Upper lobe of left lung (tissue), 6 donors: ENCODE measurements at regions not wholly inside any gene's neighbourhood (a gene's known extent, or its start where the extent isn't known, plus 50 kb on each side); places are given as distances from the start of the nearest gene placed in this dataset.
A peak's percentile ranks its signal among the peaks of the same experiment; 100 is the strongest.

Source experiments
- ATAC-seq, 2 donors: fragments of 200-7000 bp; cut with Tn5 transposase; one replicate each; pipeline ENCODE4 v1.9.1; 2022; ENCODE audit warnings: mild to moderate bottlenecking in 2 of 2, moderate library complexity in 2 of 2; ENCODE audit not compliant: low FRiP score in 2 of 2
- DNase-seq, 2 donors: peaks; one replicate each; pipeline ENCODE4 v3.0.0-alpha.2; 2019 to 2020
- H3K27ac ChIP-seq, 4 donors: fragments of 200-600 bp; sonication (generic); one replicate each; pipeline ENCODE4 v1.5.1; 2016 to 2019
- H3K27me3 ChIP-seq, 4 donors: fragments of 200-600 bp; sonication (generic); one replicate each; pipeline ENCODE4 v1.5.1; 2017 to 2019
- H3K36me3 ChIP-seq, 4 donors: fragments of 200-600 bp; sonication (generic); one replicate each; pipeline ENCODE4 v1.5.1; 2016 to 2019
- H3K4me1 ChIP-seq, 4 donors: fragments of 200-600 bp; sonication (generic); one replicate each; pipeline ENCODE4 v1.5.1; 2018 to 2019
- H3K4me3 ChIP-seq, 4 donors: fragments of 200-600 bp; sonication (generic); one replicate each; pipeline ENCODE4 v1.5.1; 2017 to 2019; ENCODE audit warnings: mild to moderate bottlenecking in 2 of 4, moderate library complexity in 1 of 4
- H3K9me3 ChIP-seq, 4 donors: fragments of 200-600 bp; sonication (generic); one replicate each; pipeline ENCODE4 v1.5.1; 2018 to 2019
- EP300 ChIP-seq, 4 donors: sonication (generic); formaldehyde crosslinking; IDR thresholded peaks; one replicate each; pipeline ENCODE4 v1.5.1; 2017; ENCODE audit warnings: antibody characterized with exemption in 4 of 4, control low read depth in 2 of 4
- POLR2A ChIP-seq, 4 donors: fragments of 450-650 bp; IDR thresholded peaks; one replicate each; pipeline ENCODE4 v1.5.1; 2016 to 2017; ENCODE audit warnings: antibody characterized with exemption in 4 of 4, mild to moderate bottlenecking in 2 of 4
- POLR2AphosphoS5 ChIP-seq, 2 donors: sonication (generic); formaldehyde crosslinking; IDR thresholded peaks; one replicate each; pipeline ENCODE4 v1.5.1; 2017; ENCODE audit warnings: antibody characterized with exemption in 2 of 2
- WGBS, 2 donors: methylation state at CpG; one replicate each; pipeline ENCODE4 v1.1.5; 2017 to 2018; 5-methylcytosine and 5-hydroxymethylcytosine counted together
- TF ChIP-seq, protein P1 (sequence below), 6 experiments: fragments of 450-650 bp in 4 of 6; fragments of 200-600 bp in 2 of 6; sonication (generic) in 2 of 6; IDR thresholded peaks; one replicate each; pipeline ENCODE4 v1.5.1; 2016 to 2019; ENCODE audit warnings: antibody characterized with exemption in 6 of 6
- donor health status: DM: no; HTN: no; CAD: no; lungs with moderate emphysema.
- donor health status: DM: no; HTN: yes; CAD: no; lungs with severe emphysema.

- ATAC-seq = peak; percentile 82 to 85
Measured at GRCh38 chr7:112898432-112899290, 108.5 kb upstream of the TMEM168 start.

GRCh38 chr7:112897839-112898431 lies 107.7 kb upstream of the TMEM168 start:
- Histone ChIP-seq H3K27ac (no peak overlapping the region), H3K4me1 (no peaks in the 10 kb centered on the region), H3K27me3 (no peaks in the 10 kb centered on the region), H3K9me3 (no peaks in the 10 kb centered on the region), H3K4me3 (no peak overlapping the region), H3K36me3 (peaks cover 0 to 23% (median 0%) of the 10 kb centered on the region in 4 donors)
- 94 to 97% methylated on average over 2 of the region's 2 CpGs for WGBS, 2 donors
- ATAC-seq (peak in 1 of 2 donors; percentile 34), DNase-seq (no peak)
- TF ChIP-seq POLR2A (IDR thresholded peaks at IDR 0.05) (no peak), EP300 (IDR thresholded peaks at IDR 0.05) (no peak), POLR2AphosphoS5 (IDR thresholded peaks at IDR 0.05) (no peak)
- TF ChIP-seq, protein P1, sequence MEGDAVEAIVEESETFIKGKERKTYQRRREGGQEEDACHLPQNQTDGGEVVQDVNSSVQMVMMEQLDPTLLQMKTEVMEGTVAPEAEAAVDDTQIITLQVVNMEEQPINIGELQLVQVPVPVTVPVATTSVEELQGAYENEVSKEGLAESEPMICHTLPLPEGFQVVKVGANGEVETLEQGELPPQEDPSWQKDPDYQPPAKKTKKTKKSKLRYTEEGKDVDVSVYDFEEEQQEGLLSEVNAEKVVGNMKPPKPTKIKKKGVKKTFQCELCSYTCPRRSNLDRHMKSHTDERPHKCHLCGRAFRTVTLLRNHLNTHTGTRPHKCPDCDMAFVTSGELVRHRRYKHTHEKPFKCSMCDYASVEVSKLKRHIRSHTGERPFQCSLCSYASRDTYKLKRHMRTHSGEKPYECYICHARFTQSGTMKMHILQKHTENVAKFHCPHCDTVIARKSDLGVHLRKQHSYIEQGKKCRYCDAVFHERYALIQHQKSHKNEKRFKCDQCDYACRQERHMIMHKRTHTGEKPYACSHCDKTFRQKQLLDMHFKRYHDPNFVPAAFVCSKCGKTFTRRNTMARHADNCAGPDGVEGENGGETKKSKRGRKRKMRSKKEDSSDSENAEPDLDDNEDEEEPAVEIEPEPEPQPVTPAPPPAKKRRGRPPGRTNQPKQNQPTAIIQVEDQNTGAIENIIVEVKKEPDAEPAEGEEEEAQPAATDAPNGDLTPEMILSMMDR (IDR thresholded peaks at IDR 0.05) = no peak

More at GRCh38 chr7:112898432-112899290, 108.5 kb upstream of the TMEM168 start:
- no peaks in the 10 kb centered on the region for H3K27me3 ChIP-seq
- no peak overlapping the region for H3K4me3 ChIP-seq
- DNase-seq = no peak
- H3K4me1 ChIP-seq = no peaks in the 10 kb centered on the region
- TF ChIP-seq EP300 (IDR thresholded peaks at IDR 0.05) = no peak
- TF ChIP-seq, protein P1 (IDR thresholded peaks at IDR 0.05) = peak; percentile 31 to 76 (median 57)
- H3K9me3 ChIP-seq = no peaks in the 10 kb centered on the region
- no peak overlapping the region for H3K27ac ChIP-seq
- peaks cover 0 to 15% (median 0%) of the 10 kb centered on the region in 4 donors for H3K36me3 ChIP-seq

DNA sequence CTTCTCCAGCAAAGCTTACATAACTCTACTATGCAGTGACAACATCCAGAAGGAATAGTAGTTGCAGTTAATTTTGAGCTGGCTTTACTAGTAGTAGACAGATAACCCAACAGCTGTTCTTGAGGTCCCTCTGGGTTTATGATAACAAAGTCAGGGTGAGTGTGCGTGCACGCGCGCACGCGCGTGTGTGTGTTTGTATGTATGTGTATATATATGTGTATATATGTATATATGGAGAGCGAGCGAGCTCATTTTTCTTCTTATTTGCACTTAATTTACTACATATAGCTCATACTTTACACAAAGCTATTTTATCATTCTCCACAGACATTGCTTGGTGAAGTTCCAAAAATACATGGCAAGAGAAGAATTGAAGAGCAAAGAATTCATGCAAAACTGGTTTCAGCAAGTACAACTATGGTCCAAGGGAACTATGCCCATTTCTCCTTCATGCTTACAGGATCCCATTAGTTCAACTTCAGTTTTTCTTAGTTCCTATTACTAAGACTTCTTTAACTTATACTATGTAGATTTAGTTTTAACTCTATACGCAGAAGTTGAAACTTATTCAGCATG lies 105.9 kb upstream of the TMEM168 start:
- WGBS, 2 donors = 92 to 93% methylated on average over 10 of the region's 10 CpGs

GRCh38 chr7:112892263-112892662 lies 102.1 kb upstream of the TMEM168 start:
- no peaks in the 10 kb centered on the region for H3K4me1 ChIP-seq
- ATAC-seq = no peak
- no peaks in the 10 kb centered on the region for H3K9me3 ChIP-seq
- TF ChIP-seq, protein P1 (IDR thresholded peaks at IDR 0.05) = no peak
- TF ChIP-seq POLR2AphosphoS5 (IDR thresholded peaks at IDR 0.05) = no peak
- TF ChIP-seq POLR2A (IDR thresholded peaks at IDR 0.05) = no peak
- no peak for TF ChIP-seq EP300 (IDR thresholded peaks at IDR 0.05)
- peaks cover 0 to 24% (median 0%) of the 10 kb centered on the region in 4 donors for H3K36me3 ChIP-seq
- no peak for DNase-seq
- 95 to 100% methylated on average over 2 of the region's 2 CpGs for WGBS, 2 donors
- no peaks in the 10 kb centered on the region for H3K27me3 ChIP-seq
- H3K4me3 ChIP-seq = no peak overlapping the region
- no peak overlapping the region for H3K27ac ChIP-seq

More for the DNA sequence above, 105.9 kb upstream of the TMEM168 start:
- H3K27ac ChIP-seq = no peak overlapping the region
- H3K27me3 ChIP-seq = no peaks in the 10 kb centered on the region
- no peaks in the 10 kb centered on the region for H3K4me1 ChIP-seq
- no peak overlapping the region for H3K4me3 ChIP-seq
- no peaks in the 10 kb centered on the region for H3K9me3 ChIP-seq
- peaks cover 0 to 24% (median 0%) of the 10 kb centered on the region in 4 donors for H3K36me3 ChIP-seq
- no peak for ATAC-seq
- TF ChIP-seq POLR2AphosphoS5 (IDR thresholded peaks at IDR 0.05) (no peak), EP300 (IDR thresholded peaks at IDR 0.05) (no peak), POLR2A (IDR thresholded peaks at IDR 0.05) (no peak)
- TF ChIP-seq, protein P1 (IDR thresholded peaks at IDR 0.05) = no peak
- DNase-seq = peak in 1 of 2 donors; percentile 75
